HG02642 (cell line): ENCODE measurements at regions not wholly inside any gene's neighbourhood (a gene's known extent, or its start where the extent isn't known, plus 50 kb on each side); places are given as distances from the start of the nearest gene placed in this dataset.
A peak's percentile ranks its signal among the peaks of the same experiment; 100 is the strongest.
"Not testable (repeated sequence)": the region's sequence is repeated elsewhere in the genome, so short reads cannot be mapped to it uniquely, and the experiment has no call there.

Experiments used
- ATAC-seq: cut with Tn5 transposase; IDR thresholded peaks from one replicate; pipeline ENCODE4 v1.9.1; 2021; ENCODE audit warnings: mild to moderate bottlenecking; ENCODE audit not compliant: unreplicated experiment, poor library complexity

DNA sequence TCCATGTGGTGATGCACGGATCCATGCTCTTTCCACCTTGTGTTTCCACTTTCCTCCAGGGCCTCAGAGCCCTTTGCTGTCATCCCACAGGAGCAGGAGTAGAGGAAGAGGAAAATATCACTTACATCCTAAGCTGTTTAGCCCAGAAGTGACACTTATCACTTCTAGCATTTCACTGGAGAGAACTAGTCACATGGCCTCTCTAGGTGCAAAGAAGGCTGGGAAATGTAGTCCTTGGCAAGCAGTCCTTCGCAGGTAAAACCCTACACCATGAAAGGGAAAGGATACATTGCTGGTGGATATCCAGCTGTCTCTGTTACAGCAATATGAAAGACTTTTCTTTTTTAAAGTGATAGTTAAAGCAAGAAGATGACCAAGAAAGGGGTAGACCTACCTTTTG is 185.9 kb downstream of the RGS9 start:
- no peak for ATAC-seq

DNA sequence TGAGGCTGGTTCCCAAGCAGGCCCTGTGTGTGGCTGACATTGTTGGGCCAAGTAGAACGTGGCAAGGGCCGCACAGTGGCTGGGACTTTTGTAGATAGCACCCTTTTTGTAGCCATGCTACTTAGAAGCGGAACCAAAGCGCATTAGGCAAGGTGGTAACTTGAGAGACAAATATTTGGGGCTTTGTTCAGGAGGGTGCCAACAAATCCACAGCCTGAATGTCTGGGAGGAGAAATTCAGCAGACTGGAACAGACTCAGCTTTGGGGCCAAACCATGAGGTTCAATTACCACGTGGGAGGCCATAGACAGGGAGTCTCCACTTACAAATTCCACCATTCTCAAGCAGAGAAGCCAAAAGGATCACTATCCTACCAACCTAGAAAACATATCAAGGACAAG is 183.7 kb downstream of the RGS9 start:
- ATAC-seq = no peak

GRCh38 chr17:65314212-65314611 is 177.0 kb downstream of the RGS9 start:
- no peak for ATAC-seq

DNA sequence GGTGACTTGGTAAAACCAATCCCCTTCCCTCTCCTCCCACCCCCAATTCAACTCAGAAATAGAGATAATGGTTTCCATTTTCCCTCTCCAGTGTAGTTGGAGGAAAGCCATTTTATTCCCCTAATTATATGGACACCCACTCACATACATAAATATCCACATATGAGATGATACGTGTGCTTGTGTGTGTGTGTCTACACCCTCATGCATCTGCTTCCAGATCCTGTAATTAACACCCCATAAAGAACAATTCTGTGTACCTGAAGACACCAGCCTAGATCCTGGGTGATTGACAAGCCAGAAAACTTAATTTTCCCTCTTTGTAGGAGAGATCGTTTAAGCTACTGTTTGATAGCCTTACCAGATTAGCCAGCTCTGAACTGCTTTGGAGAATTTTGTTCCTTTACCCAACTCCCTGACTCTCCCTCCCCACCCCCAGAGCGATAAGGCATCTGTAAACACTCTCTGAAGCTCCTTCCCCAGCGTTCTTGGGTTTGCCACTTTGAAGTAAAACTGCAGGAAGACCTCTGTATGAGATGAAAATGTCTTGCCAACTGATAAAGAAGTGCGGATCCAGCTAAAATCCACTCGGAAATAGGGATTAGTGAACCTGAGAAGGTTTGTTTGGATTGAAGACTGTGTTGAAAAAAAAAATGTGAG is 175.7 kb downstream of the RGS9 start:
- ATAC-seq = no peak

GRCh38 chr17:65311261-65311660 is 174.1 kb downstream of the RGS9 start:
- no peak for ATAC-seq

- no peak for ATAC-seq
Measured at GRCh38 chr17:65307961-65308316, 170.8 kb downstream of the RGS9 start.

GRCh38 chr17:65307081-65307960 is 170.2 kb downstream of the RGS9 start:
- ATAC-seq = no peak

DNA sequence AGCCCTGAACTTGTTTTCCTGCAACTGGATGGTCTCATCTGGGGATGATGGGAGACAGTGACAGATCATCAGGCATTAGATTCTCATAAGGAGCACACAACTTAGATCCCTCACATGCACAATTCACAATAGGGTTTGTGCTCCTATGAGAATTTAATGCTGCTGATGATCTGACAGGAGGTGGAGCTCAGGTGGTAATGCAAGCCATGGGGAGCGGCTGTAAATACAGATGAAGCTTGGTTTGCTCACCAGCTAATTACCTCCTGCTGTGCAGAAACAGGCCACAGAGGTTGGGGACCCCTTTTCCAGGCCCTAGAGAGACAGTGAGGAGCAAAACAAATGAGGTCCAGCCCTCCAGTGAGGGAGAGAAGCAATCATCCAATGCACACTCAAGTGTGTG is 168.6 kb downstream of the RGS9 start:
- no peak for ATAC-seq

DNA sequence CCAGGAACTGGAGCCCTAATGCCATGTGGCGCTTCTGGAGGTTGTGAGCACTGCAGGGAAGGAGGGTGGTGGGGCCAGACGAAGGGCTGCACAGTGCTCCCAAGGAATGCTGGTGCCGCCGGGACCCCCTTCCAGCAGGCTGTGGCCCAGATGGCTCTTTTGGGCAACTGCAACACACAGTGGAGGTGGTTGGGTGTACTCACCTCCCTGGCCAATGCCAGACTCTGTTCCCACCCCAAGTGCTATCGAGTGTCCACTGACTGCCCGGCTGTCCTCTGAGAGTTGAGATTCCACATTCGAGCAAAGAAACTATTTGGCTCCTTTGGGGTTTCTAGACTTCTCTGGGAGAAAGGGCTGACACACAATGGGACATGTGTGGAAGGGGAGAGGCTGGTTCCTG is 167.9 kb downstream of the RGS9 start:
- ATAC-seq = no peak

DNA sequence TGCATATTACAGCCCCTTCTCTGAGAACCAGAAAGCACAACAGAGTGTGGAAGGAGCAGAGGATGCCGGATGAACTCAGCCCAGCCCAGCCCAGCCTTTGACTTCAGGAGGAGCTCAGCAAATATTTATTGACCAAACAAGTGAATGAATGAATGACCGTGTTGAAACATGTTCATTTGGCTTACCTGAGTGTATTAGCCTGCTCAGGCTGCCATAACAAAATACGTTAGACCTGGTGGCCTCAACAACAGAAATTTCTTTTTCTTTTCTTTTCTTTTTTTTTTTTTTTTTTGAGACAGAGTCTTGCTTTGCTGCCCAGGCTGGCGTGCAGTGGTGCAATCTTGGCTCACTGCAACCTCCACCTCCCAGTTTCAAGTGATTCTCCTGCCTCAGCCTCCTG is 164.7 kb downstream of the RGS9 start:
- ATAC-seq = not testable (repeated sequence)

DNA sequence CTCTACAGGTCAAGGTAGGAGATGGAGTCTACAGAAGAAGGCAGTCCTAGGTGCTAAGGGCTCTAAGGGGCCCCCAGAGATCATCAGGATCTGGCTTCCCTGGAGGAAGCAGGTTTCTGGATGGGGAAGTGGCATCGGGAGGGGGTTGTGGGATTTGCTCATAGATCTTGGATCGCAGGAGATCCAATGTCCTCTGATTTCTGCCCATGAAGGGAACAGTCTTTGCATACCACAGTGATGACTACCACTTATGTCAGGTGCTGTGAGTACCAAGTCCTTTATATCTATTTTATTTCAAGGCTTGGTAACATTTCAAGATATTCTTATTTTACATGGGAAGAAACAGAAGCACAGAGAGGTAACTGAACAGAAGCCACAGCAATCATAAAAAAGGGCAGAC is 164.0 kb downstream of the RGS9 start:
- no peak for ATAC-seq

- ATAC-seq = no peak
Measured at GRCh38 chr17:65297916-65298315, 160.7 kb downstream of the RGS9 start.

- ATAC-seq = no peak
Measured at GRCh38 chr17:65297384-65297783, 160.2 kb downstream of the RGS9 start.

GRCh38 chr17:65294181-65294719 is 157.1 kb downstream of the RGS9 start:
- peak; percentile 78 for ATAC-seq

DNA sequence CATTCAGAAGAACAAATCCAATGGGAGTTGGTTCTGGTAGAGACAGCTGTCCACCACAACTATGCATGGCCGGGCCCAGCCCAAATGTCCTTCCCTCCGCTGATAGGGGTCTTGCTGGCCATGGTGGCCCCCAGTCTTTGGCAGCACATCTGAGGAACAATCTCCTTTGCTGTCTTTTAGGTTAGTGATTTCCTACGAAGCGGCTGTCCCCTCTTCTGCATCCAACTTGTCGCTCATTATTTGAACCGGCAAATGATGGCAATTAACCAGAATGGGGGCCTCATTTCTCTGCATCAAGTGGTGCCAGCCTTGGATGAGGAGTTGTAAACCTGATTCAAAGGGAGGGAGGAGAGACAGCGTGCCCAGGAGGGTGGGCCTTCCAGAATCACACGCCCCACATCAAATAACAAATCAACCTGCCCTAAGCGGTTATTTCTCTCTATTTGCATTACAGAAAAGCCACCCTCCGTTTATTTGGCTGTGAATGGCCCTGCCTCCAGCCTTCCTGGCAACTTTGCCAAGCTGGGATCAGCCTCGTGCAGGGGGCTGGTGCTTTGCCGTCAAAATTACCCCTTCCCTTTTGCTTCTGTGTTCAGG is 156.5 kb downstream of the RGS9 start:
- ATAC-seq = no peak

DNA sequence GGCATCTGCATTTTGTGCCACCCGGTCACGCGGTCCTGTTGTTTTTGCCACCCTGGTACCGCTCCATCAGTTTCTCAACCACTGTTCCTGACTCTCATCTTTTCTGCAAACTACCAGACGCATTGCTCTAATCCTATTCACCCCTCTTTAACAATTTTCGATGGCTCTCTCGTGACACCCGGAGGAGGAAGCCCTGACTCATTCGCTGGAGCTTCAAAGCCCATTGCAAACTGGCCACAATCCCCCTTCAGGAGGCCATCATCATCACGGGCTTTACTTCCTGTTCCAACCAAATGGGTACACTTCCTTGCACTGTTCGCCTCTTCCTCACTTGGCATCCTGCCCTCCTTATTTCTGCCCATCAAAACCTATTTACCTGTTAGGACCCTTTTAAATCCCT is 155.3 kb downstream of the RGS9 start:
- ATAC-seq = no peak

DNA sequence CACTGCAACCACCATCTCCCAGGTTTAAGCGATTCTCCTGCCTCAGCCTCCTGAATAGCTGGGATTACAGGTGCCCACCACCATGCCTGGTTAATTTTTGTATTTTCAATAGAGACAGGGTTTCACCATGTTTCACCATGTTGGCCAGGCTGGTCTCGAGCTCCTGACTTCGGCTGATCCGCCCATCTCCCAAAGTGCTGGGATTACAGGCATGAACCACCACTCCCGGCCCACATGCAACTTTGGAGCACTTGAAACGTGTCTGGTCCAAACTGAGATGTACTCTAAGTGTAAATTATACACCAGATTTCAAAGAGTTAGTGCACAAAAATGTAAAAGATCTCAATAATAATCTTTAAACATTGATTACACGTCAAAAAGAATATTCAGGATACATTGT is 154.1 kb downstream of the RGS9 start:
- ATAC-seq = not testable (repeated sequence)

DNA sequence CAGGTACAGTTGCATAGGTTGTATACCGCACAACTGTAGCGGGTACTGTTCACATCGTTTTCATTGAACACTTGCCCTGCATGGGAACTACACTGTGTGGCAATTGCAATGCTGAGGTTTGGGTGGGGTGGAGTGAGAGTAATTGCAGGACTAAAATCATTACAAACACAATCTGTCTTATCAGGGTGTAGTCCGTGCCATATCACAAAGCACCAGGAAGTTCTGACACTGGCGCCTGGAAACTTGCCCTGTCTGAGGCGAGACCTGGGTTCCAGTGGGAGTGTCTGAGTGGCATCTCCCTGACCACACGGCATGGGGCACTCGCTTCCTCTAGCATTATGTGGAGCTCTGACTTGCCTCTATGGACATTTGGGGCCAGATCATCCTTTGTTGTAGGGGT is 153.4 kb downstream of the RGS9 start:
- no peak for ATAC-seq

DNA sequence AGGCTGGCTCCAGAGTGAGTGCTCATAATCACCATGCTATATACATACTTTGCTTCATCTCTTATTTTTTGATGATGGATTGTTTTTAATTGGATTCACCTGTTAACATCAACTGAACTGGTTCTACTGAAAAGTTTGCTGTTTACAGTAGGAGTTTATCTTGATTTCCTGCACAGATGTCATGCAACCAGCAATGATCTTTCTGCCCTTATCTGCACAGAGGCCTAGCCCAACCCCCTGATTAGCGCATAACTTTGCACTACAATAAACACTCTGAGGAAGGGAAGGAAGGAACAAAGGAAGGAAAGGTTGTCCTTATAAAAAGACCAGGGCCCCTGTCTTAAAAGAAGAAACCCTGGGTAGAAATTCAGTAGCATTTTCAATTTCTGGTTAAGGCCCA is 152.9 kb downstream of the RGS9 start:
- ATAC-seq = no peak

GRCh38 chr17:65287040-65287439 is 149.9 kb downstream of the RGS9 start:
- no peak for ATAC-seq

- no peak for ATAC-seq
Measured at GRCh38 chr17:65283704-65284103, 146.5 kb downstream of the RGS9 start.
